Hepatocyte (in vitro differentiated cells): ENCODE measurements at regions not wholly inside any gene's neighbourhood (a gene's known extent, or its start where the extent isn't known, plus 50 kb on each side); places are given as distances from the start of the nearest gene placed in this dataset.

ENCODE experiments used
- DNase-seq: peaks from one replicate; pipeline ENCODE4 v3.0.0-alpha.2; 2016; ENCODE audit warnings: low spot score
- H2AFZ ChIP-seq: fragments of 200-600 bp; sonication (generic); 2 replicates; pipeline ENCODE4 v1.6.0; 2016; ENCODE audit warnings: antibody characterized with exemption, mild to moderate bottlenecking
- H3K27ac ChIP-seq: fragments of 200-600 bp; sonication (generic); 2 replicates; pipeline ENCODE4 v1.5.1; 2016; ENCODE audit warnings: mild to moderate bottlenecking
- H3K27me3 ChIP-seq: fragments of 200-600 bp; sonication (generic); 2 replicates; pipeline ENCODE4 v1.6.1; 2016
- H3K36me3 ChIP-seq: fragments of 200-600 bp; sonication (generic); replicated peaks from 2 replicates; pipeline ENCODE4 v1.5.1; 2016; ENCODE audit warnings: low read depth; ENCODE audit not compliant: insufficient read depth
- H3K4me1 ChIP-seq: fragments of 200-600 bp; sonication (generic); 2 replicates; pipeline ENCODE4 v1.5.1; 2016; ENCODE audit warnings: mild to moderate bottlenecking, moderate library complexity; ENCODE audit not compliant: insufficient read depth
- H3K4me2 ChIP-seq: fragments of 200-600 bp; sonication (generic); 2 replicates; pipeline ENCODE4 v1.6.0; 2016
- H3K4me3 ChIP-seq: fragments of 200-600 bp; sonication (generic); 2 replicates; pipeline ENCODE4 v1.5.1; 2016; ENCODE audit warnings: mild to moderate bottlenecking
- H3K79me2 ChIP-seq: fragments of 200-600 bp; sonication (generic); 2 replicates; pipeline ENCODE4 v1.6.0; 2017; ENCODE audit warnings: mild to moderate bottlenecking
- H3K9me2 ChIP-seq: fragments of 200-600 bp; sonication (generic); replicated peaks from 2 replicates; pipeline ENCODE4 v1.6.0; 2017; ENCODE audit warnings: mild to moderate bottlenecking; ENCODE audit not compliant: insufficient read depth
- H3K9me3 ChIP-seq: fragments of 200-600 bp; sonication (generic); 2 replicates; pipeline ENCODE4 v1.5.1; 2016; ENCODE audit warnings: low read depth, mild to moderate bottlenecking
- H4K20me1 ChIP-seq: fragments of 200-600 bp; sonication (generic); 2 replicates; pipeline ENCODE4 v1.6.0; 2016; ENCODE audit warnings: mild to moderate bottlenecking; ENCODE audit not compliant: insufficient read depth, poor library complexity, severe bottlenecking
- CTCF ChIP-seq: fragments of 200-600 bp; sonication (generic); IDR thresholded peaks from 2 replicates; pipeline ENCODE4 v1.5.1; 2016; ENCODE audit warnings: antibody characterized with exemption, mild to moderate bottlenecking; ENCODE audit not compliant: poor library complexity
- EZH2 ChIP-seq: fragments of 200-600 bp; sonication (generic); IDR thresholded peaks from 2 replicates; pipeline ENCODE4 v1.6.1; 2016; ENCODE audit warnings: antibody characterized with exemption, mild to moderate bottlenecking, borderline replicate concordance
- EZH2phosphoT487 ChIP-seq: fragments of 200-600 bp; sonication (generic); IDR thresholded peaks from one replicate; pipeline ENCODE4 v1.6.1; 2018; ENCODE audit warnings: antibody characterized with exemption, mild to moderate bottlenecking, low read depth, moderate library complexity; ENCODE audit not compliant: unreplicated experiment, severe bottlenecking
- WGBS: methylation state at CpG from one replicate; pipeline ENCODE4 v1.1.6; 2016; ENCODE audit warnings: low lambda C conversion rate; ENCODE audit errors: missing lambda C conversion rate; 5-methylcytosine and 5-hydroxymethylcytosine counted together

- no peak overlapping the region for H2AFZ ChIP-seq
- TF ChIP-seq EZH2phosphoT487 (no peak), EZH2 (no peak), CTCF (no peak)
- no peak overlapping the region for H3K27ac ChIP-seq
- H3K4me1 ChIP-seq: no peaks in the 10 kb centered on the region
- H3K9me3 ChIP-seq: no peaks in the 10 kb centered on the region
- peak overlapping the region; percentile 77 for H3K4me2 ChIP-seq
- no peak overlapping the region for H3K4me3 ChIP-seq
- no peaks in the 10 kb centered on the region for H3K9me2 ChIP-seq
- DNase-seq: no peak
- H3K36me3 ChIP-seq: no peaks in the 10 kb centered on the region
- no peaks in the 10 kb centered on the region for H4K20me1 ChIP-seq
- H3K27me3 ChIP-seq: no peaks in the 10 kb centered on the region
- H3K79me2 ChIP-seq: no peaks in the 10 kb centered on the region
- 61% methylated on average over 10 of the region's 10 CpGs for WGBS
Measured at GRCh38 chr9:79255651-79256260, 316.0 kb upstream of the TLE4 start.

DNA sequence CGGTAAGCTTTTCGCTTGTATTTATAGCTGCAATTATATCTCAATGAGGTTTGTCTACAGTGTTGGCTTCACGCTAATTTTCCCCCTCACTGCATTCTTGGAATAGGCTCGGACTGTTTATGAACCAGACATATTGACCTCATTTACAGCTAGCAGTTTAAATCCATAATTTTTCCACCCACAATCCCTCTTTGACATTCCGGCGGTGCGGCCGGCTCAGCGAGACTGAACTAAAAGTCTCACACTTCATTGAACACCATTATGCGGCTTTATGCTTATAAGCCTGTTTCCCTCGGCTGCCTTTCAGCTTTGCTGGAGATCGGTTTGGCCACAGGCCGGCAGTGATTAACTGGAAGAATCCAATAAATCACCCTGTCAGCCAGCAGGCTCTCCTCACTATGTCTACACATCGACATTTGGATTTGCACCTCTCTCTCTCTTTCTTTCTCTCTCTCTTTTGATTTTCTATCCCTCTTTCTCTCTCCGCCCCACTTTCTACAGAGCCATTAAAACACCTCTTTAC lies 315.0 kb upstream of the TLE4 start:
- no peaks in the 10 kb centered on the region for H3K27me3 ChIP-seq
- WGBS: 31% methylated on average over 15 of the region's 15 CpGs
- H3K4me2 ChIP-seq: peak overlapping the region; percentile 77
- peak overlapping the region; percentile 2 for H3K27ac ChIP-seq
- no peaks in the 10 kb centered on the region for H4K20me1 ChIP-seq
- no peaks in the 10 kb centered on the region for H3K9me2 ChIP-seq
- DNase-seq: peak; percentile 34
- H3K4me3 ChIP-seq: no peak overlapping the region
- no peaks in the 10 kb centered on the region for H3K79me2 ChIP-seq
- H2AFZ ChIP-seq: peak overlapping the region; percentile 29
- TF ChIP-seq EZH2: no peak
- no peak for TF ChIP-seq EZH2phosphoT487
- no peak for TF ChIP-seq CTCF
- H3K4me1 ChIP-seq: no peaks in the 10 kb centered on the region
- no peaks in the 10 kb centered on the region for H3K36me3 ChIP-seq
- no peaks in the 10 kb centered on the region for H3K9me3 ChIP-seq

- Histone ChIP-seq H3K27ac (peak overlapping the region; percentile 2), H3K36me3 (no peaks in the 10 kb centered on the region), H3K4me2 (peak overlapping the region; percentile 77), H3K9me2 (no peaks in the 10 kb centered on the region), H3K9me3 (no peaks in the 10 kb centered on the region), H3K27me3 (no peaks in the 10 kb centered on the region), H4K20me1 (no peaks in the 10 kb centered on the region), H3K4me1 (no peaks in the 10 kb centered on the region), H3K79me2 (no peaks in the 10 kb centered on the region), H3K4me3 (no peak overlapping the region), H2AFZ (peak overlapping the region; percentile 29)
- WGBS: 35% methylated on average over 19 of the region's 19 CpGs
- DNase-seq: peak; percentile 17
- TF ChIP-seq CTCF (no peak), EZH2phosphoT487 (no peak), EZH2 (no peak)
Measured at GRCh38 chr9:79257228-79257781, 314.5 kb upstream of the TLE4 start.
